ENCODE measurements at regions not wholly inside any gene's neighbourhood (a gene's known extent, or its start where the extent isn't known, plus 50 kb on each side); places are given as distances from the start of the nearest gene placed in this dataset.

DNA sequence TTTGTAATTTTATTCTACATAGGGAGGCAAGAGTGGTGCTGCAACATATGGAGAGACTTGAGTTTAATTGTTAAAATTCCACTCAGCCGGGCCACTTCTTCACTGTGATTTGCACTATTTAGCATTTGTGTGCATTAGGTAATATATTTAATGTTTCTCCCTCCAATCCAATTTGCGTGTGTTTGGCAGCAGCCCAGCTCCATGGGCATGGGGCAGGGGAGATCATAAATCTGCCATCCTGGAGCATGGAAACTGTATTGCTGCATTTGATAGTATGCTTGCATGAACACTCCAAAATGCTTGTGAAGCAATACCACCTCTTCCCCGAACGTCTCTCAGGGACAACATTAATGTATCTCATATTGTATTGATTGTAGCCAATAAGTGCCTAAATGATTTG, 339.1 kb upstream of the RBFOX1 start:
- FAIRE-seq = no peak

DNA sequence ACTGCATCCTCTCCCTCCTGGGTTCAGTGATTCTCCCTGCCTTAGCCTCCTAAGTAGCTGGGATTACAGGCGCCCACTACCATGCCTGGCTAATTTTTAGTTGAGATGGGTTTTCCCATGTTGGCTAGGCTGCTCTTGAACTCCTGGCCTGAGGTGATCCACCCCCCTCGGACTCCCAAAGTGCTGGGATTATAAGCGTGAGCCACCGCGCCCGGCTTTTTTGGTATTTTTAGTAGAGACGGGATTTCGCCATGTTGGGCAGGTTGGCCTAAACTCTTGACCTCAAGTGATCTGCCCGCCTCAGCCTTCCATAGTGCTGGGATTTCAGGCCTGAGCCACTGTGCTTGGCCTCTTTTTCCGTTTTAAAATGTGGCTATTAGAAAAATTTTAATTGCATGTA, 343.8 kb upstream of the RBFOX1 start:
- no peak for FAIRE-seq

DNA sequence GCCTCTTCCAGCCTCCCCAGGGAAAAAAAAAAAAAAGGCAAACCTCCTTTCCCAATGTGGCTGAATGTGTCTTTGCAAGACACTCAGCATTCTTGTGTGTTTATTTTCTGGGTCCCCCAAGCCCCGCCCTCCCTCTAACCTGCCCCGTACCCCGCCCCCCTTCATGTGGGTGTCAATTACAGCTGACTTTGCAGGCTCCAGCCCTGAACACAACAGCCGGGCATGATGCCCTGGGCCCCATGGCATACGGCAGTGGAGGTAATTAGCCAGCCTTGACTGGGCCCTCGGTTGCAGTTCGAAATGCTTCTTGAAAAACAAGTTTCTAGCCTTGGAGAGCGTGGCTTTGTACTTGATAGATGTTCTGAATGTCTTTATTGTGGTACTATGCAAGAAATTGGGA, 354.7 kb upstream of the RBFOX1 start:
- FAIRE-seq = no peak

DNA sequence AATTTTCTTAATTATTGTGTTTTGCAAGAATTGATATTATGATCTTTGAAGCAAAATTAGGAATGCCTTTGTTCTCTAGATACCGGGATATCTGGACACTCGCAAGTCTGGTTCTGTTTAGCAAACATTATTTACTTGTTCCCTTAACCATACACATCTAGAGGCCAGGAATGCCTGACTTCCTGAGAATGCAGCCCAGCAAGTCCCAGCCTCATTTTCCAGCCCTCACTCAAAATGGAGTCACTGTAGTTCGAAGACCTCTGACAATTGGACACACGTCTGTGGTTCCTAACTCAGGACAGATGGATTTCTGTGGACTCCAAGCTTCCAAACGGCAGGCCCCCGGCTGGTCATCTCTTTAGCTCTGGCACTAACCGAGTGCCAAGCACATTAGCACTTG, 355.4 kb upstream of the RBFOX1 start:
- no peak for FAIRE-seq

DNA sequence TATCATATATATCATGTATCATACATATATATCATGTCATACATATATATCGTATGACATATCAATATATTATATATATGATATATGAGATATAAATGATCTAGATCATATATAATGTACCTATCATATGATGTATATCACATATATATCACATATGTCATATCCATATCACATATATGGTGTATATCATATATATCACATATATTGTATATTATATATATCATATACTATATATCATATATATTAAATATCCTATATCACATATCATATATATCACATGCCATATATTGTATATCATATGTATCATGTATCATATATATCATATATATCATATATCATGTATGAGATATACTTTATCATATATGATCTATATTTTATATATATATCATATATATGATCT, 355.9 kb upstream of the RBFOX1 start:
- peak; percentile 82 for FAIRE-seq

DNA sequence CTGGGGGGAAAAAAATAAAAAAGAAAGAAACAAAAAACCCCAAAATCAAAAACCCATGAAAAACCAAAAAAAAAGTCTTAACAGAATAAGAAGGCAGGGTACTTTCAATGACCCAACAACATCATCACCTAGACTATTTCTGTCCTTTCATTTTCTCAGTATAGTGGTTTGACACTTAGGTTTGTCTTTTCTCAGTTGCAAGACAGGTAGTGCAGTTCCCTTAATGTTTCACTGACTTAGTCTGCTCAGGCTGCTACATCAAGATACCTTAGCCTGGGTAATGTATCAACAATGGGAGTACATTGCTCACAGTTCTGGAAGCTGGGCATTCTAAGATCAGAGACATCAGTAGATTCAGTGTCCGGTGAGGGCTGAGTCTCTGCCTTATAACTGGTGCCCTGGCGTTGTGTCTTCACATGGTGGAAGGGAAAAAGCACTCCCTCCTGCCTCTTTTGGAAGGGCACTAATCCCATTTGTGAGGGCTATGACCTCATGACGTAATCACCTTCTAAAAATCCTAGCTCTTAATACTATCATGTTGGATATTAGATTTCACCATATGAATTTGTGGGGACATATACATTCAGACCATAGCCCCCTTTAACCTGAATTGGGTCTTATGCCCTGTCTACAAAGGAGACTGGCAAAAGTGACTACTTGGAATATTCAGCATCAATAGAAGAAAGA, 362.3 kb upstream of the RBFOX1 start:
- no peak for FAIRE-seq

DNA sequence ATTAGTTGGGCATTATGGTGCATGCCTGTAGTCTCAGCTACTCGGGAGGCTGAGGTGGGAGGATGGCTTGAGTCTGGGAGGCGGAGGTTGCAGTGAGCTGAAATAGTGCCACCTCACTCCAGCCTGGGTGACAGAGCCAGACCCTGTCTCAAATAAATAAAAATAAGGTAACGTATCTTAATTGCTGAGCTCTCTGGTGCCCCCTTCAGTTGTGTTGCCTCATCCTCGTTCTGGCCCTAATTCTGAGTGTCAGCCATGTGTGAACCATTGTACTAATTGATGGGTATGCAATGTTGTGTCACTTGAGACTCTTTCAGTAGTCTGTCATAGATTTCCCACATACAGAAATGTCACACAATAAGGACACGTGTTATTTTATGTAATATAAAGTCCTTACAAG, 363.1 kb upstream of the RBFOX1 start:
- FAIRE-seq = no peak

DNA sequence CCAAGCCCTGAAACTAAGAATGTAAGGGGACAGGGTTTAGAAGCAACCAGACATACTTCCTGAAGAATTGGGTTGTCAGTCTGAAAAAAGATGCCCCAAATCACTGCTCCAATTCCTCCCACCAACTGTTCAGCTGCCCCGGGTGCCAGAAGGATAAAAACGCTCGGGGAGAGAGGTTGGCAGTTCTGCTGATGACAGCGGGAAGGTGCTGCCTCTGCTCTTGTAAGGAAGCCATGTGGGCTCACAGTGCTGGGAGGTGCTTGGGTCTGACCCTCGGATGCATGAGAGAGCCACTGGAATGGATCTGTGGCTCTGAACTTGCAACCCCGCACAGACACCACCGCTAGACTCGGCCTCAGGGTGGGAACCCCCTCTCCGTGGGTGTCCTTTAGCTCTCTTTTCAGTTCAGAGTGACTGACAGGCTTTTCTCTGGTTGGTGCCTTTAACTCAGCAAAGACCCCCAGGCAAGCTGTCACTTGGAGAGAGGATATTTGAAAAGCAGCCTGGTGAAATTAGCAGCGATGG, 364.8 kb upstream of the RBFOX1 start:
- FAIRE-seq = no peak

DNA sequence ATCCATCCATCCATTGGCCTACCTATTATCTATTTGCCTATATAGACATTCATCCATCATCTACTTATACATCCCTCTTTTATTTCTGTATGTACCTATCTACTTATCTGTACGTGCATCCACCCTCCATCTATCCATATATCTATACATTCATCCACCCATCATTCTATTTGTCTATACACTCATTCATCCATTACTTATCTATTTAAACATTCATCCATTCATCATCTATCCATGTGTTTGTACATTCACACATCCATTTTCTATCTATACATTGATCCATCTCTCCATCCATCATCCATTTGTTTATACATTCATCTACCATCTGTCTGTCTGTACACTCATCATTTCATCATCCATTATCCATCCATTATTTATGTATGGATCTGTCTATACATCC, 365.7 kb upstream of the RBFOX1 start:
- no peak for FAIRE-seq

DNA sequence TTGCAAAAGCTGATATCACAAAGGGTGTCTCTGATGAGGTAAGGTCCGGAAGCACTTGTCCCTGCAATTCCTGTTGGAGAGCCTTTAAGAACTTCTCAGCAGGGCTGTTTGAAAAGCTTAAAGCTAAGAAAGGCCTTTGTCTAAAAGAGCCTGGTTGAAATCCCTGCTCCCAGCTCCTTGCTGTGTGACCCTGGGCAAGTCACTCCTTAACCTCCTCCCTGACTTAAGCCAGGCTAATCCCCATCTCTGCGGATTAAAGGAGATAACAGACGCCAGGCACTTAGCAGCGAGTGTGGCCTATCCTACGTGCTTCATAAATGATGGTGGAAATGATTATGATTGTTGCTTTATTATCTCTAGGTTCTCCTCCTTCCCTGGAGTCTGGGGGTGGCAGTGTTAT, 368.0 kb upstream of the RBFOX1 start:
- no peak for FAIRE-seq

DNA sequence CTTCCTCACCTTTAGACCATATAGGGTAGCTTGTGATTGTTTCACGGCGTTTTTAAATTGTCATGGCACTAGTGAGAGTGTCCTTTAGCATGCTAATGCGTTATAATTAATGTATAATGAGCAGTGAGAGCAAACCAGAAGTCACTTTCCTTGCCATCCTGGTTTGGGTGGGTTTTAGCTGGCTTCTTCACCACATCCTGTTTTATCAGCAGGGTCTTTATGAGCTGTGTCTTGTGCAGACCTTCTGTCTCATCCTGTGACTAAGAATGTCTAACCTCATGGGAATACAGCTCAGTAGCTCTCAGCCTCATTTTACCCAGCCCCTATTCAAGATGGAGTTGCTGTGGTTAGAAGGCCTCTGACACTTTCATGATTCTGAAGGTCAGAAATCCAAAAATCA, 370.9 kb upstream of the RBFOX1 start:
- FAIRE-seq = no peak

DNA sequence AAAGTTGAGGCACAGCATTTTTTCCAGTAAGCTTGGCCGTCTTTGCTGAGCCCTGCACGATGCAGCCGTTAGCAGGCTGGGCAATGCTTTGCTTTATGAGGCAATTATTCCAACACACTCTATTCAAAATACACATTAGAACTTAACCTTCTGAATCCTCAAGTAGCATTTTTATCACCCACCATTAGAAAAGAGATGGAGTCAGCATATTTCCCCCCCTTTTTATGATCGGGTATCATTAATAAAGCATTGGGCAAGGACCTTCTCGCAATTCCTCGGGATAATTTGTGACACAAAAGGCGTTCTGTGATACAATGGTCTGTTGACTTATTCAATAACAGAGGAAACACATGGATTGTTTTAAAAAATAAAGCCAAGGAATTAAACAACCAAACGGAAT, 374.5 kb upstream of the RBFOX1 start:
- no peak for FAIRE-seq

DNA sequence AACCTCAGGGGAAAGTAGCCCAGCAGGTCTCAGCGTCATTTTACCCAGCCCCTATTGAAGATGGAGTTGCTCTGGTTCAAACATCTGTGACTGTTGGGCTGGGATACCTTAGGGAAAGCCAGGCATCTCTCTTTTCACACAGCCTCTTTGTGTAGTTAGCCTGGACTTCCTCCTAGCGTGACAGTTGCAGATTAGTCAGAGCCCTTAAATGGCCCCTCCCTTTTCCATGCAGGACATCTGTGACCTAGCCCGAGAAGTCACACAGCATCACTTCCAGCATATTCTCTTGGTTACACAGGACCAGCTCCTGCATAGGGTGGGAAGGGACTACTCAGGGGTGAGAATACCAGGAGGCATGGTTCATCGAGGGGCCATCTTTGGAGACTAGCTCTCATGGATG, 375.0 kb upstream of the RBFOX1 start:
- no peak for FAIRE-seq

DNA sequence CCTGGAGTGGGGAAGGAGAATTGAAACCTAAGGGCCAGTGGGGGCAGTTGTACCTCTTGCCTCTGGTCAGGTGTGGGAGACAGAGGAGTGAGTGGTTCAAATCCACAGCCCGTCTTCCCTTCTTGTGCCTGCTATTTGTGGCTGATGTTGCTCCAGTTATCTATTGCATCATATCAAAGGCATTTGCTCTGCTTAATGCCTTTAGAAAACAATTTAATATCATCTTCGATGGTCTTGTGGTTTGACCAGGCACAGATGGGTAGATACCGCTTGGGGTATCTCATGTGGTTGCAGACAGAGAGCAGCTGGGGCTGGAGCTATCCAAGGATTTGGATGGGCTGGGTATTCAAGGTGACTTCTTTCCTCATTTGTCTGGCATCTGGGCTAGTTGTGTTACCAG, 376.1 kb upstream of the RBFOX1 start:
- no peak for FAIRE-seq

DNA sequence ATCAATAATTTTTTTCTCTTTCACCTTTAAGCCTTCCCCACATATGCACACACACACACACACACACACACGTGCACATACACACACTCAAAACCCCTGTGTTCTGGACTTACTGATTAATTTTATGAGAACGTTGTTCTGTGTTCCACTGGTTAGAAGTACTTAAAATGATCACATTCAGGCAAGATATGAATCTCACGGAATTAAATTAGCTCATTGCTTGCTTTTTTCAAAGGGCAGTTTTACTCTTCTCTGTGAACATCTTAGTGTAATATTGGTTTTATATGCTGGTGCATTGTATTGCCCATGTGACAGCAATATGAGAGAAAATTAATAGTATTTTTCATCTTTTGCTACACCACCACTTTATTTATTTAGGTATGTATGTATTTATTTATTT, 377.3 kb upstream of the RBFOX1 start:
- FAIRE-seq = no peak

DNA sequence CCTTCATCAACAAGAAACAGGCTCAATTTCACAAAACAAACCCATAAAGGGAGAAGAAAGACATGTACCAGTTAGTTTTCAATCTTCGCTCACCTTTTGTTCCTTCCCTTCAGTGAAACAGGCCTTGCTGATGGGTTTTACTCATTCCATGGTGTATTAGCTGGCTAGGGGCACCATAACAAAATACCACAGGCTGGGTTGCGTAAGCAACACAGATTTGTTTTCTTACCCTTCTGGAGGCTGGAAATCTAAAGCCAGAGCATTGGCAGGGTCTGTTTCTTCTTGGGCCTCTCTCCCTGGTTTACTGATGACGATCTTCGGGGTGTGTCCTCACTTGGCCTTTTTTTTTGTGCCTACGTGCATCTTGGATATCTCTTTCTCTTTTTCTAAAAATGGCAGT, 383.4 kb upstream of the RBFOX1 start:
- no peak for FAIRE-seq

DNA sequence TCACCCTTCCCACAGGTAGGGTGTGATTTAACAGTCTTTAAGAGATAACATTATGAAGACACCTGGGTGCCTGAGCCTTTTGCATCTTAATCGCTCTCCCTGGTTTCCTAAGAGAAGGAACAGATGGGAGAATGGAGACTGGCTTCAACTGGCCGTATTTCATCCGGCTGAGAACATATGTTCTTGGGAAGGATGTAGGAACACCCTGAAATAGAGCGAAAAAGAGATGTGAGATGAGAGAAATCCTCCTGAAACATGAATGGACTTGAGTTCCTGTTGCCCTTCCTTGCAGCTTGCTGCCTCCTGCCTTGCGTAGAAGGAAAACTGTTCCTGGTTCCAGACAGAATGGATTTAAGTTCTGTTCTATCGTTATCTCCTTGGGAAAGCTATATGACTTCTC, 385.4 kb upstream of the RBFOX1 start:
- FAIRE-seq = no peak

DNA sequence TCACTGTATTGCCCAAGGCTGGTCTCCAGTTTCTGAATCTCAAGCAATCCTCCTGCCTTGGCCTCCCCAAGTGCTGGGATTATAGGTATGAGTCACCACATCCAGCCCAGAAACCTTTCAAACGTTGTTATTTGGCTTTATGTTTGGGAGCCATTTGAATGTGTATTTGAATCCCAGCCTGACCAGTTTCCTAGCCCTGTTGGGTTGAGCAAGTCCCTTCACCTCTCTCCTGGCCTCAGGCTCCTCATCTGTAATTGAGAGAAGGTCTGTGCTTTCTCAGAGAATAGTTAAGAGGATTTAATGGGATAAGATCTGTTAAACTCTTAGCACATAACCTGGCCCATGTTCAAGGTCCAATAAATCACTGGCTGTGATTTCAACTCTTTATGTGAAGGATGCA, 385.8 kb upstream of the RBFOX1 start:
- FAIRE-seq = no peak

DNA sequence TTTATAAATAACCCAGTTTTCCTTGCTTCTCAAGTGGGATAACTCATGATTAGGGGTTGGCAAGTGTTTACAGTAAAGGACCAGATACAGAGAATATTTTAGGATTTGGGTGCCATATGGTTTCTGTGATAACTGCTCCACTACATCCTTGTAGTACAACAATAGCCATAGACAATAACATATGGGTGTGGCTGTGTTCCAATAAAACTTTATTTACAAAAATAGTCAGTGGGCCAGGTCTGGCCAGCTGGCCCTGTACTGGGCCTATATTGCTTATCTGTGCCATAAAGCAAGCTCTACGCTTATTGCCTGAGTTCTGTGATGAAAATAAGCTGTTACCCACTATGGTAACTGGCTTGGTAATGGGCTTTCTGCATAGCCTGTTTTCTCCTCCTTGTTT, 386.5 kb upstream of the RBFOX1 start:
- FAIRE-seq = no peak

DNA sequence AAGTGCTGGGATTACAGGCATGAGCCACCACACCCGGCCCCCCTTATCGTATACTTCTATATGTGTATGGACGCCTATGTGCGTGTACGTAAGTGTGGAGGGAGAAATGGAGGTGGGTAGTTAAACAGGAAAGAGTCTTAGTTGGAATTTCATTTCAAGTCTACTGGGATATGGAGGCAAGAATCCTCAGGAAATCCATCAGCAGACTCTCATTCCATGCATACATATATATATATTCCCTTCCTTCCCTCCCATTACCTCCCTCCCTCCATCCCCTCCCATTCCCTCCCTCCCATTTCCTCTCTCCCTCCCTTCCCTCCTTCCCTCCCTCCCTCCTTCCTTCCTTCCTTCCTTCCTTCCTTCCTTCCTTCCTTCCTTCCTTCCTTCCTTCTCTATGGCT, 391.7 kb upstream of the RBFOX1 start:
- FAIRE-seq = no peak

DNA sequence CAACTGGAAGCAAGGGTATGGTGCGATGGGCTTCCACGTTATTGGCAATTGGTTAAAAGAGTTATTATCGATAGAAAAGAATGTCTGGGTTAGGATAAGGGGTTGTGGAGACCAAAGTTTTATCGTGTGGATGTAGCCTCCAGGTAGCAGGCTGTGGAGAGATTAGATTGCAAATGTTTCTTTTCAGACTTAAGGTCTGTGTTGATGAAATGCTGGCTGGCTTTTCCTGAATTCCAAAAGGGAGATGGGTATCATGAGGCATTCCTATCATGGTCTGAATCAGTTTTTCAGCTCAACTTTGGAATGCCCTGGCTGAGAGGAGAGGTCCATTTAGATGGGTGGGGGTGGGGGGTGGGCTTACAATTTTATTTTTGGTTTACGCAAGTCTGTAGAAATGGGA, 395.0 kb upstream of the RBFOX1 start:
- no peak for FAIRE-seq

DNA sequence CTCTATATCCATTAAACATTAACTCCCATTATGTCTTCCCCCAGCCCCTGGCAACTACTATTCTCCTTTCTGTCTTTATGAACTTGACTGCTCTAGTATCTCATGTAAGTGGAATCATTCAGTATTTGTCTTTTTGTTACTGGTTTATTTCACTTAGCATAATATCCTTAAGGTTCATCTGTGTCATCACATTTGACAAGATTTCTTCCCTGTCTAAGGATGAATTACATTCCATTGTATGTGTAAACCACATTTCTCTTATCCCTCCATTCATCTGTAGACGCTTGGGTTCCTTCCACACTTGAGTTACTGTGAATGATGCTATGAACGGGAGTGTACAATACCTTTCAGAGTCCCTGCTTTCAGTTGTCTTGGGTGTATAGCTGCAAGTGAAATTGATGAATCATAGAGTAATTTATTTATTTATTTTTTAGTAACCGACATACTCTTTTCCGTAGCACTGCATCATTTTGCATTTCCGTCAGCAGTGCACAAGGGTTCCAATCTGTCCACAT, 399.7 kb upstream of the RBFOX1 start:
- no peak for FAIRE-seq

DNA sequence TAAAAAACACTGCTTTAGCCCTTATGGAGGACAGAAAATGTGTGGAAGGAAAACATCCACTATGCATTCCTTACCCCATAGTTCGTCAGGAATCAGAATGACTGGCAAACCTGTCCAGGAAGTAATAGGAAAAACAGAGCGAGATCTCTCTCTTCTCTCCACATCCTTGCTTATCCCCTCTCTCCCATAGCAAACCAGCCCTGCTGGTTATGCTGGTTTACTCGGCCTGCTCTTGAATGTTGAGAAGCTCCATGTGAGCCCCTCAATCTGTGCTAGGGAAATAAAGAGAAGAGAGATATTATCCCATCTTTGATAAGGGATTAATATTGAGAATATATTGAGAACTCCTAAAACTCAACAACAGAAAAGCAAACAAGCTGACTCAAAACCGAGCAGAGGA, 402.8 kb upstream of the RBFOX1 start:
- no peak for FAIRE-seq

DNA sequence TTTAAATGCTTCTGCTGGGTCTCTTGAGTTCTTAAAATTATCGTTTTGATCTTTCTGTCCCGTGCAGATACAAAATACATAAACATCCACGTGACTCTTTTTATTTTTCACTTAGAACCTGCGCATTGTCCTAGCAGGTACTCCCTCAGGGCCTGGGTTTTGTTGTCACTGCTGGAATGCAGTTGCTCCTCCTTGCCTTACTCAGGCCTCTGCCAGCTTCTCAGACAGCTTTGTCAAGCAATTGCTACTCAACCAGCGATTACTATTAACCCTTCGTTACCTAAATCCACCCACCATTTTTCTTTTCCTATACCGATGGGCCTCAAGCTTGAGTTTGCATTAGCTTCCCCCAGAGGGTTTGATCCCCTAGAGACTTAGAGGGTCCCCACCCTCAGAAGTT, 405.9 kb upstream of the RBFOX1 start:
- FAIRE-seq = no peak

DNA sequence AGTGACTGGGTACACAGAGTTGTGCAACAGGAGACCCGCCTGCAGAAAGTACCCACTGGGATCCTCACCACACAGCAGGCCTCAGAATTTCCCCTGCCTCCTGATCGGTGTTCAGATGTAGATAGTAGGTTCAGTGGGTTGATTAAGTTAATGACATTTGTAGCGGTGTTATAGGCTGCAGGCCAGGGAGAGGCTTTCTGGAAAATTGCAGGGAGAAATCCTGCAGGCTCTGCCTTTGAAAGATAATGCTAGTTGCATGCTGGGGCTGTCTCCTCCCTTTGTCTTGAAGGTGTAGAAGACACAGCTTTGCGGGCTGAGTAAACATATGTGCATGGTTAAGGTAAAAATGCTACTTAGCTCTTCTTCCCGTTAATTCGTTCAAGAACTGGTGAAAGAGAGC, 406.3 kb upstream of the RBFOX1 start:
- no peak for FAIRE-seq

Measured in endometrium (tissue), 2 donors.